ENCODE measurements at regions not wholly inside any gene's neighbourhood (a gene's known extent, or its start where the extent isn't known, plus 50 kb on each side); places are given as distances from the start of the nearest gene placed in this dataset.

- no peaks in the 10 kb centered on the region for H3K36me3 ChIP-seq
- no peaks in the 10 kb centered on the region for H3K9me3 ChIP-seq
- no peaks in the 10 kb centered on the region for H3K27me3 ChIP-seq
- no peaks in the 10 kb centered on the region for H3K4me1 ChIP-seq
- H3K4me3 ChIP-seq: no peak overlapping the region
- no peak for DNase-seq (ENCODE audit: low spot score in 2 of 2)
- TF ChIP-seq, protein P1, sequence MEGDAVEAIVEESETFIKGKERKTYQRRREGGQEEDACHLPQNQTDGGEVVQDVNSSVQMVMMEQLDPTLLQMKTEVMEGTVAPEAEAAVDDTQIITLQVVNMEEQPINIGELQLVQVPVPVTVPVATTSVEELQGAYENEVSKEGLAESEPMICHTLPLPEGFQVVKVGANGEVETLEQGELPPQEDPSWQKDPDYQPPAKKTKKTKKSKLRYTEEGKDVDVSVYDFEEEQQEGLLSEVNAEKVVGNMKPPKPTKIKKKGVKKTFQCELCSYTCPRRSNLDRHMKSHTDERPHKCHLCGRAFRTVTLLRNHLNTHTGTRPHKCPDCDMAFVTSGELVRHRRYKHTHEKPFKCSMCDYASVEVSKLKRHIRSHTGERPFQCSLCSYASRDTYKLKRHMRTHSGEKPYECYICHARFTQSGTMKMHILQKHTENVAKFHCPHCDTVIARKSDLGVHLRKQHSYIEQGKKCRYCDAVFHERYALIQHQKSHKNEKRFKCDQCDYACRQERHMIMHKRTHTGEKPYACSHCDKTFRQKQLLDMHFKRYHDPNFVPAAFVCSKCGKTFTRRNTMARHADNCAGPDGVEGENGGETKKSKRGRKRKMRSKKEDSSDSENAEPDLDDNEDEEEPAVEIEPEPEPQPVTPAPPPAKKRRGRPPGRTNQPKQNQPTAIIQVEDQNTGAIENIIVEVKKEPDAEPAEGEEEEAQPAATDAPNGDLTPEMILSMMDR (IDR thresholded peaks at IDR 0.05): no peak
- TF ChIP-seq POLR2A (IDR thresholded peaks at IDR 0.05) (no peak), POLR2AphosphoS5 (IDR thresholded peaks at IDR 0.05) (no peak)
- intact Hi-C loops (cut with DNase I; ENCODE audit: low total_unique reads): no loop called here
- no peak overlapping the region for H3K27ac ChIP-seq
Observed at GRCh38 chr15:93458597-93458996, 369.6 kb upstream of the RGMA start.

- DNase-seq (ENCODE audit: low spot score in 2 of 2): no peak
- Histone ChIP-seq H3K4me1 (no peaks in the 10 kb centered on the region), H3K9me3 (no peaks in the 10 kb centered on the region), H3K4me3 (no peak overlapping the region), H3K36me3 (no peaks in the 10 kb centered on the region), H3K27ac (no peak overlapping the region), H3K27me3 (no peaks in the 10 kb centered on the region)
- intact Hi-C loops (cut with DNase I; ENCODE audit: low total_unique reads): no loop called here
- TF ChIP-seq, protein P1 (IDR thresholded peaks at IDR 0.05): no peak
- TF ChIP-seq POLR2A (IDR thresholded peaks at IDR 0.05) (no peak), POLR2AphosphoS5 (IDR thresholded peaks at IDR 0.05) (no peak)
Observed at GRCh38 chr15:93454788-93455187, 365.8 kb upstream of the RGMA start.

DNA sequence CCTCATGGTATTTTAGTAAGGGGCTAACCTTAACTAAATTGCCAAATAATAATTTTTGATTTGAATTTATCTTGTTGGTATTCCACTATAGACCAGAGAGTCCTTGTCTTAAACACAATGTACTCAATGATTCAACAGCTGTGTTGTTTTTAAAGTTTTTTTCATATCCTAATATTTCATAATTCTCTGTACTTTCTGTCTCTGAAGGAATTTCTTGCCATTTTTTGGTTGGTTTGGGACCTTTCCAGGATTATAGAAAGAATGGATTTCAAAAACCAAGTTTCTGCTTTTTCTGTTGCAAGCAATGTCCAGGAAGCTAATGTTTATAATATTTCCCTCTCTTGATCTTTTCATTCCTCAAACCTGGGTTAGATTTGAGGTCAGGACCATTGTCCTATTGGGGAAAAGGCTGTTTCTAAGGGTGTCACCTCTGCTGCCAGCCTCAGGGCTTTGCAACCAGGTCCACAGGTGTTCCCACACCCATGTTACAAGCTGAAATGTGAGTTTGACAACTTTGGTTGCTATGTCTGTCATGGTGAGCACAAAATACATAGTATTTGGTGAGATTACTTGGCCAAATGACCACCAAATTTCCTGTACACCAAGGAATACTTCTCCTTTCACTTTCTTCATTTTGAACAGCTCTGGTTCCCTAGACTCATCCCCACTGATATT is 363.7 kb upstream of the RGMA start:
- no peaks in the 10 kb centered on the region for H3K9me3 ChIP-seq
- H3K4me3 ChIP-seq: no peak overlapping the region
- H3K36me3 ChIP-seq: no peaks in the 10 kb centered on the region
- H3K27ac ChIP-seq: peak overlapping the region in 1 of 2 donors; percentile 52
- DNase-seq (ENCODE audit: low spot score in 2 of 2): no peak
- no peaks in the 10 kb centered on the region for H3K4me1 ChIP-seq
- intact Hi-C loops (cut with DNase I; ENCODE audit: low total_unique reads): no loop called here
- TF ChIP-seq, protein P1 (IDR thresholded peaks at IDR 0.05): no peak
- H3K27me3 ChIP-seq: no peaks in the 10 kb centered on the region

- TF ChIP-seq POLR2A (IDR thresholded peaks at IDR 0.05): no peak
- TF ChIP-seq POLR2AphosphoS5 (IDR thresholded peaks at IDR 0.05): no peak
- TF ChIP-seq, protein P1 (IDR thresholded peaks at IDR 0.05): no peak
- Histone ChIP-seq H3K9me3 (no peaks in the 10 kb centered on the region), H3K36me3 (no peaks in the 10 kb centered on the region), H3K27me3 (no peaks in the 10 kb centered on the region), H3K4me3 (no peak overlapping the region), H3K4me1 (no peaks in the 10 kb centered on the region), H3K27ac (no peak overlapping the region)
- no peak for DNase-seq (ENCODE audit: low spot score in 2 of 2)
- intact Hi-C loops (cut with DNase I; ENCODE audit: low total_unique reads): no loop called here
Observed at GRCh38 chr15:93451822-93452221, 362.8 kb upstream of the RGMA start.

DNA sequence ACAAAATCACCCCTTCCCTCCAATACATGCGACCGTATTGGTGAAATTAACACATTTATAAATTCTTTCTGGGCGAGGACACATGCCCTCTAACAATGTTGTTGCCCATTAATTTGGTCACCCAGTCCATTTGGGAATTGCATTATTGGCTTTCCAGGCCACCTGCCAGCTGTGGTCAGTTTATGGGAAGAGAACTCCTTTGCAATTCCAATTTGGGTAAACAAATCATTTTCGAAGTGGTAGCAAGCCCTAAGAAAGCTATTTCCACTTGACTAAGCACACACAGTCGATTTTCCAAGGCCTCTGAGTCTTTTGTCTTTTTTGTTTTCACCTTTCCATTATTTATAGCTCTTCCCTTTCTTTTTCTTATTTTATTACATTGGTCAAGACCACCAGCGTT is 362.3 kb upstream of the RGMA start:
- Histone ChIP-seq H3K27me3 (no peaks in the 10 kb centered on the region), H3K36me3 (no peaks in the 10 kb centered on the region), H3K4me3 (no peak overlapping the region), H3K27ac (no peak overlapping the region), H3K9me3 (no peaks in the 10 kb centered on the region), H3K4me1 (no peaks in the 10 kb centered on the region)
- DNase-seq (ENCODE audit: low spot score in 2 of 2): no peak
- intact Hi-C loops (cut with DNase I; ENCODE audit: low total_unique reads): no loop called here
- TF ChIP-seq, protein P1 (IDR thresholded peaks at IDR 0.05): no peak
- TF ChIP-seq POLR2AphosphoS5 (IDR thresholded peaks at IDR 0.05) (no peak), POLR2A (IDR thresholded peaks at IDR 0.05) (no peak)
